ENCODE measurements at regions not wholly inside any gene's neighbourhood (a gene's known extent, or its start where the extent isn't known, plus 50 kb on each side); places are given as distances from the start of the nearest gene placed in this dataset.

- no peaks in the 10 kb centered on the region for H3K9me2 ChIP-seq (ENCODE audit: insufficient read depth)
- ChIA-PET CTCF (no interaction called here), RAD21 (ENCODE audit: low non-redundant PET in 1 of 2, low total read pairs in 2 of 2, uncharacterized antibody in 2 of 2, unreplicated experiment in 2 of 2) (no interaction called here), POLR2A (no interaction called here)
- DNase-seq (ENCODE audit: low read depth, low spot score): no peak
- ATAC-seq: no peak
- no peaks in the 10 kb centered on the region for H4K20me1 ChIP-seq (ENCODE audit: insufficient read depth)
- intact Hi-C loops (cut with micrococcal nuclease): no loop called here
- H3K9ac ChIP-seq (ENCODE audit: low read length): no peak overlapping the region
- H3K4me2 ChIP-seq (ENCODE audit: low read length): no peak overlapping the region
- H3K36me3 ChIP-seq (ENCODE audit: control insufficient read depth in 1 of 2, insufficient read depth in 2 of 2, low read length in 2 of 2): no peaks in the 10 kb centered on the region
- no peak overlapping the region for H3K4me3 ChIP-seq (replicated peaks in 1 of 2; ENCODE audit: low read depth in 1 of 2, low read length in 2 of 2)
- H3K4me1 ChIP-seq (ENCODE audit: control insufficient read depth in 1 of 2, insufficient read depth in 2 of 2, low read length in 2 of 2): no peaks in the 10 kb centered on the region
- no peak overlapping the region for H3K27ac ChIP-seq (ENCODE audit: low read depth, low read length)
- no peak overlapping the region for H2AFZ ChIP-seq (ENCODE audit: low read depth, low read length, poor library complexity, severe bottlenecking)
- H3K27me3 ChIP-seq (ENCODE audit: insufficient read depth, low read length): peaks cover 5% of the 10 kb centered on the region; the same call in 1 of the 2 replicates
- no TSS peak for BruUV-seq (replicated peaks)
- H3K79me2 ChIP-seq (ENCODE audit: insufficient read depth, low read length): no peaks in the 10 kb centered on the region
- TF ChIP-seq SP1 (IDR thresholded peaks at IDR 0.05; ENCODE audit: low read depth) (no peak), ATF3 (IDR thresholded peaks at IDR 0.05) (no peak), JUND (IDR thresholded peaks at IDR 0.05) (no peak), ZFX (IDR thresholded peaks at IDR 0.05) (no peak), CBX3 (IDR thresholded peaks at IDR 0.05; ENCODE audit: low read depth) (no peak), EGR1 (IDR thresholded peaks at IDR 0.05; ENCODE audit: low read depth) (no peak), SRF (IDR thresholded peaks at IDR 0.05; ENCODE audit: low read depth) (no peak), MAX (IDR thresholded peaks at IDR 0.05) (no peak), POLR2AphosphoS5 (IDR thresholded peaks at IDR 0.05; ENCODE audit: low read depth, low read length) (no peak), FOSL1 (IDR thresholded peaks at IDR 0.05; ENCODE audit: low read depth) (no peak), SIN3A (IDR thresholded peaks at IDR 0.05; ENCODE audit: low read depth) (no peak), REST (IDR thresholded peaks at IDR 0.05; ENCODE audit: low read depth) (no peak), RAD21 (IDR thresholded peaks at IDR 0.05; ENCODE audit: low read depth) (no peak), YY1 (IDR thresholded peaks at IDR 0.05; ENCODE audit: extremely low read depth, insufficient replicate concordance, low read depth, low read length) (no peak), ELF1 (IDR thresholded peaks at IDR 0.05; ENCODE audit: borderline replicate concordance, low read depth) (no peak), ZBTB33 (IDR thresholded peaks at IDR 0.05; ENCODE audit: extremely low read depth, insufficient replicate concordance, low read length) (no peak), CTCF (IDR thresholded peaks at IDR 0.05 in 2 of 3, conservative IDR thresholded peaks at IDR 0.05 in 1 of 3; ENCODE audit: borderline replicate concordance in 1 of 3, insufficient read depth in 1 of 3, low read depth in 2 of 3, low read length in 2 of 3) (no peak)
- H3K9me3 ChIP-seq (ENCODE audit: control insufficient read depth in 1 of 2, insufficient read depth in 1 of 2, low read depth in 1 of 2, low read length in 2 of 2): no peaks in the 10 kb centered on the region
Measured at GRCh38 chr2:16960579-16960978, 294.9 kb upstream of the CYRIA start.

Measured in HCT116 (cell line).